Neural progenitor cell (in vitro differentiated cells): ENCODE measurements at regions not wholly inside any gene's neighbourhood (a gene's known extent, or its start where the extent isn't known, plus 50 kb on each side); places are given as distances from the start of the nearest gene placed in this dataset.

Experiments used
- EZH2phosphoT487 ChIP-seq: fragments of 200-600 bp; sonication (generic); IDR thresholded peaks from 2 replicates; pipeline ENCODE4 v1.6.1; 2017; ENCODE audit warnings: antibody characterized with exemption
- TF ChIP-seq, protein P1 (sequence below): fragments of 200-600 bp; sonication (generic); IDR thresholded peaks from 2 replicates; pipeline ENCODE4 v1.5.1; 2017; ENCODE audit warnings: antibody characterized with exemption, mild to moderate bottlenecking

DNA sequence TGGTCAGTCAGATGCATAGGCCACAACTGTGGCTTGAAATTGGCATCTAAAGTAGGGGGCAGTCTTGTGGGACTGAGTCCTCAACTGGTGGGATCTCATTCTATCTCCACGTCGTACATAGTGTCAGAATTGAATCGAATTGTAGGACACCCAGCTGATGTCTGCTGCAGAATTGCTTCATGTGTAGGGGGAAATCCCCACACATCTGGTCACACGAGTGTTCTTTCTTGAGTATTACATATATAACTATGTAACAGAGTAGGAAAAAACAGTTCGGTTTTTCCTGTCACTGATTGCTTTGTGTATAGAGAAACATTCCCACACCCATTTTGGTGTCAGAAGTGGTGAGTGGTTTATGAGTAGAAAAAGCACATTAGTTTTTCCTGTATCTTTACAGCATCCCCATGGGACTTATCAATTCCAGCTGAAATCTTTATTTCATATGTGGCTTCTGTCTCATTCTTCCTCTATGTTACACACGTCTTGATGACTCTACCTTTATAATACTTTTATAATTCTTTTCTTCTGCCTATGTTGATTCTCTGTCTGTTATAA lies 79.4 kb upstream of the PCGF5 start:
- TF ChIP-seq, protein P1, sequence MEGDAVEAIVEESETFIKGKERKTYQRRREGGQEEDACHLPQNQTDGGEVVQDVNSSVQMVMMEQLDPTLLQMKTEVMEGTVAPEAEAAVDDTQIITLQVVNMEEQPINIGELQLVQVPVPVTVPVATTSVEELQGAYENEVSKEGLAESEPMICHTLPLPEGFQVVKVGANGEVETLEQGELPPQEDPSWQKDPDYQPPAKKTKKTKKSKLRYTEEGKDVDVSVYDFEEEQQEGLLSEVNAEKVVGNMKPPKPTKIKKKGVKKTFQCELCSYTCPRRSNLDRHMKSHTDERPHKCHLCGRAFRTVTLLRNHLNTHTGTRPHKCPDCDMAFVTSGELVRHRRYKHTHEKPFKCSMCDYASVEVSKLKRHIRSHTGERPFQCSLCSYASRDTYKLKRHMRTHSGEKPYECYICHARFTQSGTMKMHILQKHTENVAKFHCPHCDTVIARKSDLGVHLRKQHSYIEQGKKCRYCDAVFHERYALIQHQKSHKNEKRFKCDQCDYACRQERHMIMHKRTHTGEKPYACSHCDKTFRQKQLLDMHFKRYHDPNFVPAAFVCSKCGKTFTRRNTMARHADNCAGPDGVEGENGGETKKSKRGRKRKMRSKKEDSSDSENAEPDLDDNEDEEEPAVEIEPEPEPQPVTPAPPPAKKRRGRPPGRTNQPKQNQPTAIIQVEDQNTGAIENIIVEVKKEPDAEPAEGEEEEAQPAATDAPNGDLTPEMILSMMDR: no peak
- TF ChIP-seq EZH2phosphoT487: no peak
